Dermis blood vessel endothelial cell (primary cell): ENCODE measurements at regions not wholly inside any gene's neighbourhood (a gene's known extent, or its start where the extent isn't known, plus 50 kb on each side); places are given as distances from the start of the nearest gene placed in this dataset.

ENCODE experiments used
- DNase-seq: peaks from one replicate; pipeline ENCODE4 v3.0.0; 2010

DNA sequence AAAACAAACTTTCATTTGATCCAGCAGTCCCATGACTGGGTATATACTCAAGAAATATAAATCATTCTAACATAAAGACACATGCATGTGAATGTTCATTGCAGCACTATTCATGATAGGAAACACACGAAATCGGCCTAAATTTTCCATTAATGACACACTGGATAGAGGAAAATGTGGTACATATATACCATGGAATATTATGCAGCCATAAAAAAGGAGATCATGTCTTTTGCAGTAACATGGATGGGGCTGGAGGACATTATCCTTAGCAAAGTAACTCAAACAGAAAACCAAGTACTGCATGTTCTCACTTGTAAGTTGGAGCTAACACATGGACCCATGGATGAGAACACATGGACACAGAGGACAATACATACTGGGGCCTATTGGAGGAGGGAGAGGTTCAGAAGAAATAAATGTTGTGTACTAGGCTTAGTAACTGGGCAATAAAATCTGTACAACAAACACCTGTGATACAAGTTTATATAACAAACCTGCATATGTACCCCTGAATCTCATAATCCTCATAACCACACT, 283.6 kb downstream of the LMO7 start:
- DNase-seq, result no peak

DNA sequence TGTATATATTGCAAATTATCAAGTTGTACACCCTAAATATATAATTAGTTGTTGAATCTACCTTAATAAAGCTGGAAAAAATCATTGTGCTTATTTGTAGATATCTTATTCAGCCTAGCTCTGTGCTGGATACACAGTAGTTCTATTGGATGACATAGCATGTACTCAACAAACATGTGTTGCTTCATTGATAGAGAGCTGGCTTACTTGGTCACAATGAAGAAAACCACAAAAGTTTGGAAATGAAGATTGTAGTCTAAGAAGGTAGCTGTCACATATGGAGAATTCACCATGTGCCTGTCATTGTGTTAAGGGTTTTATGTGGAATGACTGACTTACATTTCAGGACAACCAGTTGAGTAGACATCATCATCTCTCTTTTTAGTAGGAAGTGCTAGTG, 278.9 kb downstream of the LMO7 start:
- DNase-seq, result no peak

GRCh38 chr13:75913925-75914324, 277.8 kb downstream of the LMO7 start:
- no peak for DNase-seq

- DNase-seq, result no peak
Measured at GRCh38 chr13:75910591-75910990, 274.5 kb downstream of the LMO7 start.
